GM21526 (cell line): ENCODE measurements at regions not wholly inside any gene's neighbourhood (a gene's known extent, or its start where the extent isn't known, plus 50 kb on each side); places are given as distances from the start of the nearest gene placed in this dataset.

Source experiments
- ATAC-seq: cut with Tn5 transposase; IDR thresholded peaks from one replicate; pipeline ENCODE4 v1.9.1; 2021; ENCODE audit warnings: moderate library complexity; ENCODE audit not compliant: unreplicated experiment, low FRiP score

DNA sequence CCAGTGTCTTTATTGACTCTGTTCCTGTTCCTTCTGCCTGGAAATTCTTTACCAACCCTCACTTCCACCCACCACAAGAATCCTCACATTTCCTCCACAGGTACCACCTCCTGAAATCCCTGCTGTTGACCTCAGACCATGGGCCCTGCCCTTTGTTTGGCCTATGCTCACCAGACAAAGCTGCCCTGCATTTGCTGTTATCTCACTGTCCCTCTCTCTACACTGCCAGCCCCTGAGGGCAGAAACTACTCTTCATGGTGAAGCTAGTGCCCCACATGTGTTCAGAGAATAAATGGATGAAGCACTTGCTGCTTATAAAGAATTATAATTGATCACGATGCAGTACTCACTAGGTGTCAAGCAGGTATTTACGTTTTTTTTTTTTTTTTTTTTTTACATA is 608.4 kb downstream of the TSN start:
- no peak for ATAC-seq

- ATAC-seq = no peak
Observed at GRCh38 chr2:122366427-122366826, 611.0 kb downstream of the TSN start.

DNA sequence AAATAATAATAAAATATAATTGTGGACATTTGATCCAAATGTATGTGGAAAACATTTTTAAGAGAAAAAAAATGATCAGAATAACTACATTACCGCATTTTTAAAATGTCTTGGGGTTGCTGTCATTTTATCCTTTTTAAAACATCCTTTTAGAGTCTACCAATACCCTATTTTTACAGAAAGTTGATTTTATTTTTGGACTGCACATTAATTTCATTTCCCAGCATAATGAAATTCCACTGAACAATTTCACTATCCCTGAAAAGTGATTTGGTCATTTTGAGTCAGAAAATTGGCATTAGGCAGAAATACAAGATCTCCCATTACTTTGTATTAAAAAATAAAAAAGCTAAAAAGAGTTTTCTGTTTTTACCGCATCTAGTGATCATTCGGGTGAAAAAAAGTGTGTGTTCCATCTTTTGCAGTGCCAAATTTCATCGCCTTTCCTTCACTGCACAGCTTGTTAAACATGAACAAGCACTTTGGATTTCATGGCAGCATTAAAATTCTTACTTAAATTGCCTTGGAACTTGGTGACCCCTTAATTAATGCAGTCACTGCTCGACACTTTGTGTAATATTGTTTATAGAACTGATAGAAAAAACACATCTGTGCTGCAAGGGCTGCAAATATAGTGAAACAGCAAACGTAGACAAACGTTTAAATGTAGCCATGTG is 611.7 kb downstream of the TSN start:
- no peak for ATAC-seq

- no peak for ATAC-seq
Observed at GRCh38 chr2:122367646-122368010, 612.2 kb downstream of the TSN start.

DNA sequence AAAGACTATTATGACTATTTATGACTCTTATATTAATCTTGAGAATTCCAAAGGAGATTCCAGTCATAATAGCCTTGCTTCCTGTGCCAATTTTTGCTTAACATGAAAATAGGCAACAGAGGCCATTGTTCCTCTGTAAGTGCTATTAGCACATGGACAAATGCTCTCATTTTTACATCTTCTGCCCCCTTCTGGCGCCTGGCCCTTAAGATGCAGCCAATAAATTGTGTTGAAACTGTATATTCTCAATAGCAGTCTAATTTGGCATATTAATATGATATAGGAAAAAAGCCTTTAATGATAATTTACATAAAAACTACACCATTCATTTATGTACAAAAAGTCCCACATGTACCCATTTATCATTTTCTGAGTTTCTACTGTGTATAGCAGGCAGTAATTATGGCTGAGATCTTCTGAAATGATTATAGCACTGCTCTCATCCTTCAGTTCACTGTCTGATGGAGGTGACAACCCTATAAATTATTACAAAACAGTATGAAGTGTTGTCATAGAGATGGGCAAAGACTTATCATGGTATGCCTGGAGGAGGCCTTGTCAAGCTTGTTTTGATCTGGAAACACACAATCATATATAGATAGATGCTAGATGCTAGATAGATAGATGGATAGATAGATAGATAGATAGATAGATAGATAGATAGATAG is 613.3 kb downstream of the TSN start:
- no peak for ATAC-seq

- no peak for ATAC-seq
Observed at GRCh38 chr2:122378521-122378920, 623.1 kb downstream of the TSN start.

- no peak for ATAC-seq
Observed at GRCh38 chr2:122384768-122385333, 629.4 kb downstream of the TSN start.

- no peak for ATAC-seq
Observed at GRCh38 chr2:122388208-122388607, 632.8 kb downstream of the TSN start.

DNA sequence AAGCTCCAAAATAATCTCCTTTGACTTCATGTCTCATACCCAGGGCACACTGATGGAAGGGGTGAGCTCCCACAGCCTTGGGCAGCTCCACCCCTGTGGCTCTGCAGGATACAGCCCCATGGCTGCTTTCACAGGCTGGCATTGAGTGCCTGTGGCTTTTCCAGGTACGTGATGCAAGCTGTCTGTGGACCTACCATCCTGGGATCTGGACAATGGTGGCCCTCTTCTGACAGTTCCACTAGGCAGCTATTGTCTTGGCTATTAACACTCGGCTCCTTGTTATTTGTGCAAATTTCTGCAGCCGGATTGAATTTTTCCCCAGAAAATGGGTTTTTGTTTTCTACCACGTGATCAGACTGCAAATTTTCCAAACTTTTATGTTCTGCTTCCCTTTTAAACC is 634.2 kb downstream of the TSN start:
- no peak for ATAC-seq

- ATAC-seq = no peak
Observed at GRCh38 chr2:122390406-122390805, 635.0 kb downstream of the TSN start.

- ATAC-seq = no peak
Observed at GRCh38 chr2:122391726-122392125, 636.3 kb downstream of the TSN start.

DNA sequence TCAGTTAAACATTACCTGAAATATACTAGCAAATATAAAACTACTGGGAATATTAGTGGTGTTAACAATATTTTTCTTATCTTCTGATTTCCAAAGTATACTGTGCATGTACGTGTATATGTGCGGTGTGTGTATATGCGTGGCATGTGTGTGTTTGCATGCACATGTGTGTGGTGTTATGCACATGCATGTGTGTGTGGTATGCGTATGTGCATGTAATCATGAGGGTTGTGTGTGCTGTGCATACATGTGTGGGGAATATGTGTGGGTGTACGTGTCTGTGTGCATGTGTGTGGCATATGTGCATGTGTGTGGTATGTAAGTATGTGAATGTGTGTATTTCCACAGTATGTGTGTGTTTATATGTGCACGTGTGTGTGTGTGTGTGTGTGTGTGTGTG is 640.2 kb downstream of the TSN start:
- ATAC-seq = no peak

- no peak for ATAC-seq
Observed at GRCh38 chr2:122411231-122411630, 655.8 kb downstream of the TSN start.

GRCh38 chr2:122412360-122412759 is 656.9 kb downstream of the TSN start:
- ATAC-seq = no peak

- no peak for ATAC-seq
Observed at GRCh38 chr2:122414902-122415301, 659.5 kb downstream of the TSN start.

DNA sequence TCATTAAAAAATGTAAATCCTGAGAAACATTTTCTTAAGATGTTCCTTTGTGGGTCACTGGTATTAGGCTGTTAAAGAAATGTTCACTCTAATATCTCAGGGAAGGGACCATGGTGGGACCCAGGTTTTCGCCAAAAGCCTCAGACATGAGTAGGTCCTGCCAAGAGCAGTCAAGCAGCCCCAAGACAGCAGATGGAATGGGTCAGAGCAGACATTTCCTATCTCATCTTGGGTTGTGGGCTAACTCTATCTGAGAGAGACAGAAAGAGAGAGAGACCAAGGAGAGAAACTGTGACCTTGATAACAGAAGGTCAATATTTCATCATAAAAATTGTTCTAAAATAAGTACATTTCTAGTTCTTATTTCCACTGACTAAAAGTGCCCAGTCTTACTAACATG is 661.7 kb downstream of the TSN start:
- ATAC-seq = no peak

DNA sequence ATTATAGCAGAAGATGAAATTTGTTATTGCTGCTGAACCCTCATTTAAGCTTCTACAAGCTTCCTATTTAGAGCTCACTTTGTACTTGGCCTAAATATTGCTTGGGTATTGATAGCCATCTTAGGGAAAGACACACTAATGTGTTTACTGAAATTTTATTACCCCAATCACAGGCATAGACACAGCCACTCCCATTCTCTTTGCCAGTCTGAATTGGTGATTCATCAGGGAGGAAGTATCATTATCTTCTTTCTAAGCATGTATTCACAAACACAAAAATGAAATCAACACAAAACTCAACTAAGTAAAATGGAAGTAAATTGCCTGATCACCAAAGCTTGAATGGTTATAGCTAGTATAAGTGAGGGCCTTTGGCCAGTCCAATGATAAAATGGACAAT is 666.3 kb downstream of the TSN start:
- no peak for ATAC-seq

DNA sequence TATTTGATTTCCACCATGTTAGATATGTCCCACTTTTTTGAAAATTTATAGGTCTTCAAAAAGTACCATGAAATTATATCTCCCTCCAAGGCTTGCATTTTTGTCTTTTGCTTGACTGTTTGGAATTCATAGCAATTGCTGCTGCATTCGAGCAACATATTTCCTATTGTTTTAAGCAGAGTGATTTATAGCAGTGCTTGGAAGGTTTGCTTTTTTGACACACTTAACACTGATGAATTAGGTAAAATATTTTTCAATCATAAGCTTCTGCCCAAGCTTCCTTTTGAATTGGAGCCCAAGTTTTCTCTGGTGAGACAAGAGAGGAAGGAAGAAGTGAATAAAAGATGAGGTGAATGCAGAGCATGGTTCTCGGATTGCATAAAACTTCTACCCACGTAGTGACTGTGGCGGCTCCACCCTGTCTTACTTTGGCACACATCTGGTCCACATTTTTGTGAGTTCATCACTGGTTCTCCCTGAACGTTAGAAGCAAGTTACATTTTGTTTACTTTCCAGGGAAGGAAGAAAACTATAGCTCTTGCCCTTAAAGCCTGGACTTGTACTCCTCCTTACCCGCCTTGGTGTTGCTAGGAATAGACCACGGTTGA is 667.0 kb downstream of the TSN start:
- no peak for ATAC-seq

GRCh38 chr2:122423934-122424333 is 668.5 kb downstream of the TSN start:
- ATAC-seq = no peak

- ATAC-seq = no peak
Observed at GRCh38 chr2:122433123-122433754, 677.8 kb downstream of the TSN start.

GRCh38 chr2:122445003-122445402 is 689.6 kb downstream of the TSN start:
- no peak for ATAC-seq
